GM21619 (cell line): ENCODE measurements at regions not wholly inside any gene's neighbourhood (a gene's known extent, or its start where the extent isn't known, plus 50 kb on each side); places are given as distances from the start of the nearest gene placed in this dataset.

ENCODE experiments used
- ATAC-seq: cut with Tn5 transposase; IDR thresholded peaks from one replicate; pipeline ENCODE4 v1.9.1; 2021; ENCODE audit not compliant: unreplicated experiment

- ATAC-seq: no peak
These were observed 247.9 kb upstream of the PCDH15 start for GRCh38 chr10:55048830-55049498.

GRCh38 chr10:55043540-55043939, 242.5 kb upstream of the PCDH15 start:
- no peak for ATAC-seq

DNA sequence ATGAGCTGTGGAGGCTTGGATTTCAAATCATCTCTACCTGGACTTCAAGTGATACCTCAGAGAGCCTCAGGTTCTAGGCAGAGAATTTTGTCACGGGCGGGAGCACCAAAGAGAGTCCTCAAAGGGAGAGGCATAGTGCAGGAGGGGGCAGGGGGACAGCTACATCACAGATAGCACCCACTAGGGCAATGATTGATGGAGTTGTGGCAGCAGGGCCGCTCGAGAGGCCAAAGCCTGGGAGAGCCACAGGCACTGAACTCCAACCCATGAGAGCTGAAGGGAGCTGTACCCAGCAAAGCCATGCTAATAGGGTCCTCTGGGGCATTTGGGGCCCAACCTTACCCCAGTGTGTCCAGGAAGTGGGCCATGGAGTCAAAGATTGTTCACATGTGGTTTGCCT, 232.0 kb upstream of the PCDH15 start:
- no peak for ATAC-seq

DNA sequence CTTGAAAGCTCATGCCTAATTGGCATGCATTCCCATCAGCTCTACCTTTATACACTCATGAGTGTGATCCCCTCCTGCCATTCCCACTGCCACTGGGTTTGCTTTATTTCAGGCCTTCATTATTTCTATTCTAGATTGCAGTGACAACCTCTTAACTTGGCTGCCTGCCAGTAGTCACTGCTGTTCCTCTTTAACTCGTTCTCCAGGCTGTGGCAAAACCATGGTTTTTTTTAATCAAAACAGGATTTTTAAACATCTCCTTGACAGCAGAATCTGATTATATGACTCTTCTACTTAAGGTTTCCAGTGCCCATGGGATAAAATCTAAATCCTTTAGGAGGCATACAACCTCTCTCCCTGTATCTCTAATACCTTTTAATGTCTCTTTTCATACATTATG, 223.7 kb upstream of the PCDH15 start:
- ATAC-seq: no peak

- no peak for ATAC-seq
These were observed 218.4 kb upstream of the PCDH15 start for GRCh38 chr10:55019439-55019838.

DNA sequence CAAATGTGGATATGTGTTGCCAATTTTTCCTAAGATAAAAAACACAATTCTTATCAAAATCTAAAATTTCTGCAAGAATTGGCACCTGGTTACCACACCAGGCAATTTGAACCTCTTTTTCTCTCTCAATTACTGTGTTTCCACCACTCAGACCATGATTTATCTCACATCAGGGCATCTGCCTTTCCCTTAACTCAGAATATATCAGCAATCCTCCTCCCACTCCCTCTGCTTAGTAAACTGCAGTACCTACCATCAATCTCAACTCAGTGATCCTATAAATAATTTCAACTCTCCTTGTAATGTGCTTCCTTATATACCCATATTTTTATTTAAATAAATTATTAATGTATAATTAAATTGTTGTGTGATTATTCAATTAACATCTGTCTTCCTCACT, 212.3 kb upstream of the PCDH15 start:
- no peak for ATAC-seq

DNA sequence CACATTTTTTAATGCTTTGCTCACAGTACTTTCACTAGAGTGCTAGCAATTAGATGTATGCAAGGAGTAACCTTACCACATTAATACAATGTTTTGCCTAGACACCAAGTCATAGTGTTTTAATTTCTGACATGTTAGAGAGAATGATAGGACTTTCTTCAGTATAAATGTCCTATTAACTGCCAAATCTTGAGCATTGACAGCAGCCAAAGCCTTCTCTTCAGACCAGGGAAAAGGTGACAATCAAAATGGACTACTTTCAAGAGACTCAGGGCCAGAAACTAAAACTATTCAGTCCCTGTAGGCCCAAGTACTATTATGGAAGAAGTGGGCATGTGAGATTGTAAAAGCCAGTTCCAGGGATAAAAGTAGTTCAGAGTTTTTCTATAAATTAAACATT, 201.4 kb upstream of the PCDH15 start:
- ATAC-seq: no peak

GRCh38 chr10:55001422-55001821, 200.4 kb upstream of the PCDH15 start:
- no peak for ATAC-seq

DNA sequence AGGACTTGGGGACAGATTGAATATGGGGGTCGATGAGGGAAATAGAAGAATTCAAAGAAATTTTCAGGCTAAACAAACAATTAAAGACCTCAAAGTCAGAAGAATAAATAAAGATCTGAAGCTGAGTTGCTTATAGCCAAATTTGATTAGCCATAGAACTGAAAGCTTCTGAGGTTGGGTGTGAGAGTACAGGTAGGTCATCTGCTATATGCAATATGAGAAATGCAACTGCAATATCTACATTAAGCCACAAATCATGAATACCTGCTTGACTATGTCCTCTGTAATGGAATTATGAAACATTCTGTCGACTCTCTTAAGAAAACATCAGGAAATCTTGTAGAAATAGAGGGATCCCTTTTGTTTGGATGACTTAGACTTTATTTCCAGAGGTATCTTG, 192.1 kb upstream of the PCDH15 start:
- ATAC-seq: no peak

- peak; percentile 57 for ATAC-seq
These were observed 184.7 kb upstream of the PCDH15 start for GRCh38 chr10:54985732-54986131.

DNA sequence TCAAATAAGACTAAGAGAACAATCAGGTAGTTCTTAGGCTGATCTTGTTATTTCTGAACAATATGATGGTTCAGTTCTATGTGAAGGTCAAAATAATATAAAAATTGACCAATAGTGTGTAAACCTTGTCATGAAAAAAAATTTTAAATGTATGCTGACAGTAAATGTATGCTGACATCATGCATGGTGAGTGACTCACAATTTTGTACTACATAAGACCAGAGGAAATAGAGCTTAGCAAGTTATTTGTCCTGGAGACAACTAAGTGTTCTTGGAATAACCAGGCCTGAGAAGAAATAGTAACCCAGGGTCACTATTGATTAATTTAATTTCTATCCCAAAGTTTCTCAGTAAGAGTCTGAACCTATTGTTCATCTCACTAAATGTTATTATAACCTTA, 182.2 kb upstream of the PCDH15 start:
- no peak for ATAC-seq

GRCh38 chr10:54962134-54962900, 161.3 kb upstream of the PCDH15 start:
- ATAC-seq: no peak

- ATAC-seq: no peak
These were observed 160.0 kb upstream of the PCDH15 start for GRCh38 chr10:54961040-54961439.

GRCh38 chr10:54958844-54959243, 157.8 kb upstream of the PCDH15 start:
- no peak for ATAC-seq

DNA sequence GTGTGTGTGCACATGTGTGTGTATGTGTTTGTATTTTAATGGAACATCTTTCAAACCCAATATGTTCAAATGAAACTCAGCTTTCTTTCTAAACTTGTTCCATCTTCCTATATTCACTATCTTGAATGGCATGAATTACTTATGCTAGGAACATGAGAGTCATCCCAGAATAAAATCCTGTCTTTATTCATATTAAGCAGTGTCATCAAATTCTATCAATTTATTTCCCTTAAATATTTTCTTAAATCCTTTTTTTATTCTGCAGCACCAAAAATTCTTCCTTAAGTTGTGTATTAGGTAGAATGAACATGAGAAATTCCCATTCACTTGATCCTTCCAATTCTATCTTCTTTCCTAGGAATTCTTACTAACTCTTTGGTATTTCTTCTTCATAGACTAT, 146.6 kb upstream of the PCDH15 start:
- ATAC-seq: no peak

GRCh38 chr10:54940418-54940817, 139.4 kb upstream of the PCDH15 start:
- ATAC-seq: no peak

DNA sequence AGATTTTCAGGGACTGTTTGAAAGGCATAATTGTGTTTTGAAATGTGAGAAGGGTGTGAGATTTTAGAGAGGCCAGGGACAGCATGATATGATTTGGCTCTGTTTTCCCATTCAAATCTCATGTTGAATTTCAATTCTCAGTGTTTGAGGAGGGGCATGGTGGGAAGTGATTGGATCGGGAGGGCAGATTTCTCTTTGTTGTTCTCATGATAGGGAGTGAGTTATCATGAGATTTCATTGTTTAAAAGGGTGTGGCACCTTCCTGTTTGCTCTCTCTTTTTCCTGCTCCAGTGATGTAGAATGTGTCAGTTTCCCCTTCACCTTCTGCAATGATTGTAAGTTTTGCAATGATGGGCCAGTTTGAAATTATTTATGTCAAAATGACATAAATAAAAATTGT, 113.0 kb upstream of the PCDH15 start:
- no peak for ATAC-seq

DNA sequence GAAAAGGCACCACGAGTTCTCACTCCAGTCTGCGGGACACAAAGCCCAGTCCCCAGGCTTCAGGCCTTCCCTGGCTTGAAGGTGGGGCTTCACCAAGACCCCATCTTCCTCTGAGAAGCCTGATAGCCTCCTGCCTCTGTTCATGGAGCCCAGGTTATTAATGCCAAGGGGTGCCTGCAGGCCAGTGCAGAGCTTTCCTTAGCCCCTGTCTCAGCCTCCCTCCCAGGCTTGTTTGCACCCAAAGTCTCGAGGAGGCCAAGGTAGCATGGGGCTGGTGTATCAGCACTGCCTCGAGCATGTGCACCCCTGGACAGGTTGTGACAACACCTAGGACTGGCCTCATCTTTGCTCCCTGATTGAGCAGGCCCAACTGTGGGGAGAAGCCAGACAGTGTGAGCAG, 108.1 kb upstream of the PCDH15 start:
- ATAC-seq: no peak

GRCh38 chr10:54908019-54908418, 107.0 kb upstream of the PCDH15 start:
- no peak for ATAC-seq

GRCh38 chr10:54906940-54907339, 105.9 kb upstream of the PCDH15 start:
- no peak for ATAC-seq

DNA sequence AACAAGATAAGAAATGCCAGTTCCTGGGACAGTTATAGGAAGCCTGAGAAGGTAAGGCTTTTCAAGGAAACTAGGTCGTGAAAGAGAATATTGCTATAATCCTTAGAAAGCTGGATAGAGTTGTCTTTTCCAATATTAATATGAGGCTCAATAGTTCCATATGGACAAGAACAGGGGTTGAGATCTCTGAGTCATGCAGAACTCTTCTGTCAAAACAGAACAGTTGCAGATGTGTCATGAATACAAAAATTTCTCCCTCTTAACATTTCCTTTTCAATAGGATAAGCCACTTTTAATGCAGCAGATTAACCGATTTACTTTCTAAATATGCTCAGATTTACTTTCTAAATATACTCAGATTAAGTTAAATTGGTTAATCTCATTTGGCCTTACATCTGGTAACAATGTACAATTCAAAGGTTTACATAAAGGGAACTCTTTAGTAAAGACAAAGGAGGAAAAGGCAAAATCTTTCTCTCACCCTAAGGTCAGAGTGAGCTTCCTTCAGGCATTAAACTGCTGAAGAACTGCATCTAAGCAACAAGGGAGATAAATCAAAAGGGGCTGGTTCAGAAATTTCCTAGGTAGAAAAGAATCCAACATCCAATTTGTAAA, 104.7 kb upstream of the PCDH15 start:
- no peak for ATAC-seq

GRCh38 chr10:54904833-54905232, 103.8 kb upstream of the PCDH15 start:
- ATAC-seq: no peak
